Small intestine (tissue), 7 donors: ENCODE measurements at regions not wholly inside any gene's neighbourhood (a gene's known extent, or its start where the extent isn't known, plus 50 kb on each side); places are given as distances from the start of the nearest gene placed in this dataset.

Experiments
- DNase-seq, 2 donors: peaks; one replicate each; pipeline versions ENCODE4 v3.0.0 to v3.0.0-alpha.2; 2013
- FAIRE-seq: peaks from 2 replicates; lab custom pipeline; 2012; peaks lifted over from hg19 to GRCh38; lab: Jason Lieb, UNC
- H3K27ac ChIP-seq, 3 donors: one replicate each; pipeline ENCODE4 v1.5.1; 2013; ENCODE audit warnings: low read length in 2 of 3, mild to moderate bottlenecking in 2 of 3, control low read depth in 1 of 3, inconsistent platforms in 1 of 3, low read depth in 1 of 3, moderate library complexity in 1 of 3
- H3K27me3 ChIP-seq, 3 donors: one replicate each; pipeline ENCODE4 v1.6.1; 2013; ENCODE audit warnings: low read length in 3 of 3, inconsistent platforms in 1 of 3; ENCODE audit not compliant: control insufficient read depth in 3 of 3, insufficient read depth in 3 of 3
- H3K36me3 ChIP-seq, 3 donors: one replicate each; pipeline ENCODE4 v1.6.1; 2013; ENCODE audit warnings: low read length in 3 of 3, inconsistent platforms in 1 of 3, low read depth in 1 of 3, mild to moderate bottlenecking in 1 of 3, moderate library complexity in 1 of 3; ENCODE audit not compliant: control insufficient read depth in 3 of 3, insufficient read depth in 2 of 3
- H3K4me1 ChIP-seq, 3 donors: one replicate each; pipeline ENCODE4 v1.6.1; 2013; ENCODE audit warnings: low read length in 2 of 3, inconsistent platforms in 1 of 3, low read depth in 1 of 3, mild to moderate bottlenecking in 1 of 3, moderate library complexity in 1 of 3; ENCODE audit not compliant: control insufficient read depth in 3 of 3, insufficient read depth in 2 of 3
- H3K4me3 ChIP-seq, 3 donors: one replicate each; pipeline ENCODE4 v1.5.1; 2013; ENCODE audit warnings: low read length in 3 of 3, control low read depth in 1 of 3, inconsistent platforms in 1 of 3, low read depth in 1 of 3, mild to moderate bottlenecking in 1 of 3, moderate library complexity in 1 of 3
- H3K9me3 ChIP-seq, 2 donors: one replicate each; pipeline ENCODE4 v1.6.1; 2013; ENCODE audit warnings: low read depth in 1 of 2, low read length in 1 of 2; ENCODE audit not compliant: control insufficient read depth in 2 of 2, insufficient read depth in 1 of 2
- WGBS, 3 donors: extraction: QIAGEN DNeasy Blood & Tissue Kit; methylation state at CpG; one replicate each; pipeline ENCODE4 v1.1.7; 2013; 5-methylcytosine and 5-hydroxymethylcytosine counted together
- donor health status: healthy with polysubstance abuse.
- donor health status: control.
- donor health status: control.
- donor health status: Bipolar disorder and iron deficiency.
- donor health status: healthy.

GRCh38 chr2:10499911-10500521 lies 51.9 kb upstream of the ODC1 start:
- Histone ChIP-seq H3K4me3 (no peak overlapping the region), H3K27ac (no peak overlapping the region), H3K36me3 (no peaks in the 10 kb centered on the region), H3K27me3 (peaks cover 0 to 11% (median 0%) of the 10 kb centered on the region in 3 donors), H3K4me1 (peaks cover 0 to 7% (median 0%) of the 10 kb centered on the region in 3 donors), H3K9me3 (no peaks in the 10 kb centered on the region)
- FAIRE-seq (no peak), DNase-seq (no peak)
- WGBS, 3 donors, result 88 to 90% (median 89%) methylated on average over 16 of the region's 16 CpGs

- Histone ChIP-seq H3K27me3 (peaks cover 0 to 11% (median 2%) of the 10 kb centered on the region in 3 donors), H3K4me3 (no peak overlapping the region), H3K4me1 (peaks cover 0 to 7% (median 0%) of the 10 kb centered on the region in 3 donors), H3K36me3 (no peaks in the 10 kb centered on the region), H3K9me3 (no peaks in the 10 kb centered on the region), H3K27ac (no peak overlapping the region)
- WGBS, 3 donors, result 76 to 90% (median 81%) methylated on average over 14 of the region's 14 CpGs
- DNase-seq (no peak), FAIRE-seq (no peak)
Observed at GRCh38 chr2:10499275-10499907, 51.3 kb upstream of the ODC1 start.

- Histone ChIP-seq H3K9me3 (no peaks in the 10 kb centered on the region), H3K4me3 (no peak overlapping the region), H3K27me3 (peaks cover 0 to 11% (median 4%) of the 10 kb centered on the region in 3 donors), H3K36me3 (no peaks in the 10 kb centered on the region), H3K27ac (no peak overlapping the region), H3K4me1 (peaks cover 0 to 10% (median 0%) of the 10 kb centered on the region in 3 donors)
- FAIRE-seq, result no peak
- no peak for DNase-seq
- WGBS, 3 donors, result 90 to 91% (median 90%) methylated on average over 11 of the region's 11 CpGs
Observed at GRCh38 chr2:10498525-10499274, 50.6 kb upstream of the ODC1 start.
